ENCODE measurements at regions not wholly inside any gene's neighbourhood (a gene's known extent, or its start where the extent isn't known, plus 50 kb on each side); places are given as distances from the start of the nearest gene placed in this dataset.

GRCh38 chr11:130547761-130548490, 99.5 kb downstream of the ADAMTS15 start:
- no peak for TF ChIP-seq TAF1 (conservative IDR thresholded peaks at IDR 0.05)
- TF ChIP-seq CTCF (IDR thresholded peaks at IDR 0.05; ENCODE audit: low read depth, low read length, missing input control), result no peak
- no peak for TF ChIP-seq SP1 (IDR thresholded peaks at IDR 0.05)
- no peak for TF ChIP-seq RAD21 (IDR thresholded peaks at IDR 0.05)
- TF ChIP-seq FOXA1 (IDR thresholded peaks at IDR 0.05), result no peak
- no peak for TF ChIP-seq GABPA (IDR thresholded peaks at IDR 0.05 in 1 of 2, conservative IDR thresholded peaks at IDR 0.05 in 1 of 2)
- TF ChIP-seq, protein P1, sequence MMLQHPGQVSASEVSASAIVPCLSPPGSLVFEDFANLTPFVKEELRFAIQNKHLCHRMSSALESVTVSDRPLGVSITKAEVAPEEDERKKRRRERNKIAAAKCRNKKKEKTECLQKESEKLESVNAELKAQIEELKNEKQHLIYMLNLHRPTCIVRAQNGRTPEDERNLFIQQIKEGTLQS (IDR thresholded peaks at IDR 0.05), result no peak
- TF ChIP-seq, protein P2, sequence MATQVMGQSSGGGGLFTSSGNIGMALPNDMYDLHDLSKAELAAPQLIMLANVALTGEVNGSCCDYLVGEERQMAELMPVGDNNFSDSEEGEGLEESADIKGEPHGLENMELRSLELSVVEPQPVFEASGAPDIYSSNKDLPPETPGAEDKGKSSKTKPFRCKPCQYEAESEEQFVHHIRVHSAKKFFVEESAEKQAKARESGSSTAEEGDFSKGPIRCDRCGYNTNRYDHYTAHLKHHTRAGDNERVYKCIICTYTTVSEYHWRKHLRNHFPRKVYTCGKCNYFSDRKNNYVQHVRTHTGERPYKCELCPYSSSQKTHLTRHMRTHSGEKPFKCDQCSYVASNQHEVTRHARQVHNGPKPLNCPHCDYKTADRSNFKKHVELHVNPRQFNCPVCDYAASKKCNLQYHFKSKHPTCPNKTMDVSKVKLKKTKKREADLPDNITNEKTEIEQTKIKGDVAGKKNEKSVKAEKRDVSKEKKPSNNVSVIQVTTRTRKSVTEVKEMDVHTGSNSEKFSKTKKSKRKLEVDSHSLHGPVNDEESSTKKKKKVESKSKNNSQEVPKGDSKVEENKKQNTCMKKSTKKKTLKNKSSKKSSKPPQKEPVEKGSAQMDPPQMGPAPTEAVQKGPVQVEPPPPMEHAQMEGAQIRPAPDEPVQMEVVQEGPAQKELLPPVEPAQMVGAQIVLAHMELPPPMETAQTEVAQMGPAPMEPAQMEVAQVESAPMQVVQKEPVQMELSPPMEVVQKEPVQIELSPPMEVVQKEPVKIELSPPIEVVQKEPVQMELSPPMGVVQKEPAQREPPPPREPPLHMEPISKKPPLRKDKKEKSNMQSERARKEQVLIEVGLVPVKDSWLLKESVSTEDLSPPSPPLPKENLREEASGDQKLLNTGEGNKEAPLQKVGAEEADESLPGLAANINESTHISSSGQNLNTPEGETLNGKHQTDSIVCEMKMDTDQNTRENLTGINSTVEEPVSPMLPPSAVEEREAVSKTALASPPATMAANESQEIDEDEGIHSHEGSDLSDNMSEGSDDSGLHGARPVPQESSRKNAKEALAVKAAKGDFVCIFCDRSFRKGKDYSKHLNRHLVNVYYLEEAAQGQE (IDR thresholded peaks at IDR 0.05), result no peak
- TF ChIP-seq MAX (IDR thresholded peaks at IDR 0.05), result no peak
- no peak for TF ChIP-seq JUND (IDR thresholded peaks at IDR 0.05)
- no peak for TF ChIP-seq HNF4A (conservative IDR thresholded peaks at IDR 0.05)
- TF ChIP-seq NR2F2 (IDR thresholded peaks at IDR 0.05), result no peak
- no peak for TF ChIP-seq HNF4G (IDR thresholded peaks at IDR 0.05)
- TF ChIP-seq, protein P3, sequence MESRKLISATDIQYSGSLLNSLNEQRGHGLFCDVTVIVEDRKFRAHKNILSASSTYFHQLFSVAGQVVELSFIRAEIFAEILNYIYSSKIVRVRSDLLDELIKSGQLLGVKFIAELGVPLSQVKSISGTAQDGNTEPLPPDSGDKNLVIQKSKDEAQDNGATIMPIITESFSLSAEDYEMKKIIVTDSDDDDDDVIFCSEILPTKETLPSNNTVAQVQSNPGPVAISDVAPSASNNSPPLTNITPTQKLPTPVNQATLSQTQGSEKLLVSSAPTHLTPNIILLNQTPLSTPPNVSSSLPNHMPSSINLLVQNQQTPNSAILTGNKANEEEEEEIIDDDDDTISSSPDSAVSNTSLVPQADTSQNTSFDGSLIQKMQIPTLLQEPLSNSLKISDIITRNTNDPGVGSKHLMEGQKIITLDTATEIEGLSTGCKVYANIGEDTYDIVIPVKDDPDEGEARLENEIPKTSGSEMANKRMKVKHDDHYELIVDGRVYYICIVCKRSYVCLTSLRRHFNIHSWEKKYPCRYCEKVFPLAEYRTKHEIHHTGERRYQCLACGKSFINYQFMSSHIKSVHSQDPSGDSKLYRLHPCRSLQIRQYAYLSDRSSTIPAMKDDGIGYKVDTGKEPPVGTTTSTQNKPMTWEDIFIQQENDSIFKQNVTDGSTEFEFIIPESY (IDR thresholded peaks at IDR 0.05), result no peak
